ENCODE measurements at regions not wholly inside any gene's neighbourhood (a gene's known extent, or its start where the extent isn't known, plus 50 kb on each side); places are given as distances from the start of the nearest gene placed in this dataset.

DNA sequence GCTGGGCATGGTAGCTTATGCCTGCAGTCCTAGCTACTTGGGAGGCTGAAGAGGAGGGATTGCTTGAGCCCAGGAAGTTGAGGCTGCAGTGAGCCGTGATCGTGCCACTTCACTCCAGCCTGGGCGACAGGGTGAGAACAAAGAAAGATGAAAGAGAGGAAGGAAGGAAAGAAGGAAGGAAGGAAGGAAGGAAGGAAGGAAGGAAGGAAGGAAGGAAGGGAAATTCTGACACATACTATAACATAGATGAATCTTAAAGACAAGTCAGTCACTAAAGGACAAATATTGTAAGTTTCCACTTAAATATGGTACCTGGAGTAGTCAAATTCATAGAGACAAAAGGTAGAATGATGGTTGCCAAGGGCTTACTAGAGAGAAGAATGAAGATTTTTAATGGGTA, 108.0 kb upstream of the CACHD1 start:
- Histone ChIP-seq H3K27me3 (replicated peaks; ENCODE audit: control insufficient read depth, insufficient read depth, low read length) (no peaks in the 10 kb centered on the region), H3K36me3 (ENCODE audit: control insufficient read depth, insufficient read depth, low read length) (no peaks in the 10 kb centered on the region), H3K4me3 (replicated peaks; ENCODE audit: low read depth, low read length) (no peak overlapping the region)
- TF ChIP-seq, protein P1, sequence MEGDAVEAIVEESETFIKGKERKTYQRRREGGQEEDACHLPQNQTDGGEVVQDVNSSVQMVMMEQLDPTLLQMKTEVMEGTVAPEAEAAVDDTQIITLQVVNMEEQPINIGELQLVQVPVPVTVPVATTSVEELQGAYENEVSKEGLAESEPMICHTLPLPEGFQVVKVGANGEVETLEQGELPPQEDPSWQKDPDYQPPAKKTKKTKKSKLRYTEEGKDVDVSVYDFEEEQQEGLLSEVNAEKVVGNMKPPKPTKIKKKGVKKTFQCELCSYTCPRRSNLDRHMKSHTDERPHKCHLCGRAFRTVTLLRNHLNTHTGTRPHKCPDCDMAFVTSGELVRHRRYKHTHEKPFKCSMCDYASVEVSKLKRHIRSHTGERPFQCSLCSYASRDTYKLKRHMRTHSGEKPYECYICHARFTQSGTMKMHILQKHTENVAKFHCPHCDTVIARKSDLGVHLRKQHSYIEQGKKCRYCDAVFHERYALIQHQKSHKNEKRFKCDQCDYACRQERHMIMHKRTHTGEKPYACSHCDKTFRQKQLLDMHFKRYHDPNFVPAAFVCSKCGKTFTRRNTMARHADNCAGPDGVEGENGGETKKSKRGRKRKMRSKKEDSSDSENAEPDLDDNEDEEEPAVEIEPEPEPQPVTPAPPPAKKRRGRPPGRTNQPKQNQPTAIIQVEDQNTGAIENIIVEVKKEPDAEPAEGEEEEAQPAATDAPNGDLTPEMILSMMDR (IDR thresholded peaks at IDR 0.05; ENCODE audit: insufficient read depth, low read length, poor library complexity, severe bottlenecking), result no peak
- no peak for DNase-seq (ENCODE audit: extremely low read depth, insufficient read length)

DNA sequence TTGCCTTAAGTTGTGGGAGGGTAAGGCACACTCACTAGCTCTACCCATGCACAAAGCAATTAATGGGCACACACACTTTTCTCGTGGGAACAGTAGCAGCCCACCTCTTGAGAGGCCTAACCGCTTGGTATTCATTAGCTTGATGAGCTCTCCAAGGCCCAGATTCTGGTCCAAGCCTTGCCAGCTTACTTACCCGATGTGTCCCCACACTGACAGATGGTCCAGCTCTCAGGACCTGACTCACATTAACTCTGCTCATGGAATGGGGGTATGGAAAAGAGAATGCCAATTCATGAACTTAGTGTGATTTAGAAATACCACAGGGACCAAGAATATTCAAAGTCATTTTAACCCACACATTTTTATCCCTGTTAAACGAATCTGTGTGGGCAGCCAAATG, 106.8 kb upstream of the CACHD1 start:
- Histone ChIP-seq H3K4me3 (replicated peaks; ENCODE audit: low read depth, low read length) (no peak overlapping the region), H3K36me3 (ENCODE audit: control insufficient read depth, insufficient read depth, low read length) (no peaks in the 10 kb centered on the region), H3K27me3 (replicated peaks; ENCODE audit: control insufficient read depth, insufficient read depth, low read length) (no peaks in the 10 kb centered on the region)
- DNase-seq (ENCODE audit: extremely low read depth, insufficient read length), result no peak
- TF ChIP-seq, protein P1 (IDR thresholded peaks at IDR 0.05; ENCODE audit: insufficient read depth, low read length, poor library complexity, severe bottlenecking), result no peak

DNA sequence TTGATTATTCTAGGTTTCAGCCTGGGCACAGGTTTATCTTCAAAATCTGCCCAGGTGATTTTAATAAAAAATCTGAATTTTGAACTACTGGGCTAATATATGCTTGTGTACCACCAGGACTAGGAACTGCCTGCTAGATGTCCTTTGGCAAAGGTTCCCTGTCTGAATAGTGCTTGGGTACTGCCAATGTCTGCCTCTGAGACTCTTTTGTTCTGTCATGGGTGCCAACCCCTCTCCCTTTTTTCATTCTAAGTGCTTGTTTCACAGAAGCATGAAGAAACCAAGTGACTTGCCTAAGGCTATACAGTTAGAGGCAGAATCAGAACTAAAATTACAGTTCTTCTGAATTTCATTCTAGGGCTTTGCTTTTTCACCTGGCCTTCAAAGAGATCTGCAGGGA, 106.3 kb upstream of the CACHD1 start:
- no peak for DNase-seq (ENCODE audit: extremely low read depth, insufficient read length)
- no peaks in the 10 kb centered on the region for H3K27me3 ChIP-seq (replicated peaks; ENCODE audit: control insufficient read depth, insufficient read depth, low read length)
- H3K36me3 ChIP-seq (ENCODE audit: control insufficient read depth, insufficient read depth, low read length), result no peaks in the 10 kb centered on the region
- TF ChIP-seq, protein P1 (IDR thresholded peaks at IDR 0.05; ENCODE audit: insufficient read depth, low read length, poor library complexity, severe bottlenecking), result no peak
- no peak overlapping the region for H3K4me3 ChIP-seq (replicated peaks; ENCODE audit: low read depth, low read length)

DNA sequence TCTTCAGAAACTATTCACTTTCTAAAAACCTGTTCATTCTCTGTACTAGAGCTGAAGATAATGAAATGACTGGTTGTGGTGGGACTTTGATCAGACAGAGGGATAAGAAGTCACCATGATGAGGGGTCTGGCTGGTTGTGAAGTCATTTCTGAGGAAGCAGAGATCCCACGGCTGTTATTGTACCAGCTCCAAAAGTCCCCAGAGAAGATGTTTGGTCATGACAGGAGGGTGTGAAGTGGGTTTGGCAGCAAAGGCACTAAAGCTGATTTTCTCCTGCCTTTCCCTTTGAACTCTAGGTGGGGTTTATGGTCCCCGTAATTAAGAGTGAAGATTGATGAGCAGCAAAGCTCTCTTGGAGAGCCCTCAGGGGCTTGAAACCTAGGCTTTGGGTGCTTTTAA, 103.1 kb upstream of the CACHD1 start:
- TF ChIP-seq, protein P1 (IDR thresholded peaks at IDR 0.05; ENCODE audit: insufficient read depth, low read length, poor library complexity, severe bottlenecking), result no peak
- Histone ChIP-seq H3K36me3 (ENCODE audit: control insufficient read depth, insufficient read depth, low read length) (no peaks in the 10 kb centered on the region), H3K4me3 (replicated peaks; ENCODE audit: low read depth, low read length) (no peak overlapping the region), H3K27me3 (replicated peaks; ENCODE audit: control insufficient read depth, insufficient read depth, low read length) (no peaks in the 10 kb centered on the region)
- DNase-seq (ENCODE audit: extremely low read depth, insufficient read length), result no peak

DNA sequence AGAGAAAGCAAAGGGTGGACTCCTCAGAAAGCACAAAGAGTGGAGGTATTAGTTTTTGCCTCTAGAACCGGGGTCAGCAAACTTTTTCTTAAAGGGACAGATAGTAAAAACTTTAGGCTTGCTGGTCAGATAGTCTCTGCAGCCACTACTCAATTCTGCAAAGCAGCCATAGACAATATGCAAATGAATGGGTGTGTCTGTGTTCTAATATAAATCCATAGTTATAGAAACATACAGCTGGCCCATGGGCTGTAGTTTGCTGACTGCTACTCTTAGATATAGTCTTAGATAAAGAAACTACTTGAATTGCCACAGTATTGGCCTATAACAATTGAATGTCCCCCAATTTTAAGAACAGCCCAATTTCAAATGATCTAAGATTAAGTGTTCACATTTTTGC, 101.6 kb upstream of the CACHD1 start:
- Histone ChIP-seq H3K36me3 (ENCODE audit: control insufficient read depth, insufficient read depth, low read length) (no peaks in the 10 kb centered on the region), H3K27me3 (replicated peaks; ENCODE audit: control insufficient read depth, insufficient read depth, low read length) (no peaks in the 10 kb centered on the region), H3K4me3 (replicated peaks; ENCODE audit: low read depth, low read length) (no peak overlapping the region)
- TF ChIP-seq, protein P1 (IDR thresholded peaks at IDR 0.05; ENCODE audit: insufficient read depth, low read length, poor library complexity, severe bottlenecking), result no peak
- DNase-seq (ENCODE audit: extremely low read depth, insufficient read length), result no peak

DNA sequence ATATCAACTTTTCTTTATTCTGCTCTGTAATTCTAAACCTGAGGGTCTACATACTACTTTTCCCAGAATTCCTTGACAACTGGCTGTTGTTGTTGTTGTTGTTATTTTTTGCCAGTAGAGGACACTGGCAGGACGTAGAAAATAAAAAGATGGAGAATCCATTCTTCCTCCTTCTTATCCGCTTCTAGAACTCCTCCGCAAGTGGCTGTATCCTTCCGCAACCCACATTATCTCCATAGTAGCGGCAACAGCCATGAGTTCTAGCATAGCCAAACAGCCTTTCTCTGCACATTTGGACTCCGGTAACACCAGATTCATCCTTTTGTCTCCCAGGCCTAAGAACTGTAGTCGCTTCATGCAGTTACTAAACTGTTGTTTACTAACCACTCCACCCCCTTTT, 91.1 kb upstream of the CACHD1 start:
- TF ChIP-seq, protein P1 (IDR thresholded peaks at IDR 0.05; ENCODE audit: insufficient read depth, low read length, poor library complexity, severe bottlenecking), result no peak
- H3K36me3 ChIP-seq (ENCODE audit: control insufficient read depth, insufficient read depth, low read length), result no peaks in the 10 kb centered on the region
- H3K27me3 ChIP-seq (replicated peaks; ENCODE audit: control insufficient read depth, insufficient read depth, low read length), result no peaks in the 10 kb centered on the region
- no peak overlapping the region for H3K4me3 ChIP-seq (replicated peaks; ENCODE audit: low read depth, low read length)
- no peak for DNase-seq (ENCODE audit: extremely low read depth, insufficient read length)
